IMR-90 (cell line): ENCODE measurements at regions not wholly inside any gene's neighbourhood (a gene's known extent, or its start where the extent isn't known, plus 50 kb on each side); places are given as distances from the start of the nearest gene placed in this dataset.

Experiments
- ATAC-seq: fragments of 200-7000 bp; cut with Tn5 transposase; 2 replicates; pipeline ENCODE4 v1.9.1; 2020; ENCODE audit warnings: low read depth, mild to moderate bottlenecking, moderate library complexity
- BruUV-seq: library from RNA; stranded (reverse); fragments of 400-500 nt; replicated peaks from 2 replicates; lab custom pipeline; 2021; lab: Mats Ljungman, UMichigan
- CTCF ChIA-PET: fragments of 300-600 bp; formaldehyde crosslinking; extraction: SDS; loops from one replicate; lab custom pipeline; 2021; ENCODE audit warnings: antibody characterized with exemption; lab: Yijun Ruan, JAX
- POLR2A ChIA-PET: fragments of 300-600 bp; sonication (Branson Sonifier 250); formaldehyde crosslinking; loops from one replicate; lab custom pipeline; 2022; ENCODE audit warnings: antibody characterized with exemption; ENCODE audit not compliant: unreplicated experiment; lab: Charles Lee
- DNase-seq: peaks from one replicate; pipeline ENCODE4 v3.0.0; 2013
- H2AFZ ChIP-seq: replicated peaks from 2 replicates; pipeline ENCODE3; 2013; ENCODE audit warnings: low read length, mild to moderate bottlenecking; ENCODE audit not compliant: poor library complexity
- H2AK5ac ChIP-seq: 2 replicates; pipeline ENCODE4 v1.6.1; 2013; ENCODE audit warnings: low read depth, low read length, inconsistent platforms
- H2AK9ac ChIP-seq: replicated peaks from 2 replicates; pipeline ENCODE3; 2013; ENCODE audit warnings: mild to moderate bottlenecking, low read depth, low read length, moderate library complexity; ENCODE audit not compliant: poor library complexity
- H2BK120ac ChIP-seq: 2 replicates; pipeline ENCODE4 v1.6.1; 2013; ENCODE audit warnings: low read depth, low read length, inconsistent platforms
- H2BK15ac ChIP-seq: 3 replicates; pipeline ENCODE4 v1.6.1; 2013; ENCODE audit warnings: low read depth, low read length, inconsistent platforms
- H2BK20ac ChIP-seq: 2 replicates; pipeline ENCODE4 v1.6.1; 2013; ENCODE audit warnings: low read depth, mild to moderate bottlenecking, inconsistent platforms, low read length, moderate library complexity
- H2BK5ac ChIP-seq: 2 replicates; pipeline ENCODE4 v1.6.1; 2013; ENCODE audit warnings: mild to moderate bottlenecking, low read depth, low read length, inconsistent platforms; ENCODE audit not compliant: poor library complexity, severe bottlenecking
- H3K14ac ChIP-seq: replicated peaks from 2 replicates; pipeline ENCODE4 v1.6.1; 2013; ENCODE audit warnings: low read depth, low read length, inconsistent platforms
- H3K18ac ChIP-seq: 2 replicates; pipeline ENCODE4 v1.6.1; 2013; ENCODE audit warnings: low read depth, low read length, control low read depth
- H3K23ac ChIP-seq: 2 replicates; pipeline ENCODE4 v1.6.1; 2013; ENCODE audit warnings: low read depth, low read length, inconsistent platforms
- H3K27ac ChIP-seq: 2 replicates; pipeline ENCODE4 v1.5.1; 2013; ENCODE audit warnings: mild to moderate bottlenecking, control low read depth, low read length; ENCODE audit not compliant: insufficient read depth
- H3K27me3 ChIP-seq: 2 replicates; pipeline ENCODE4 v1.6.1; 2013; ENCODE audit warnings: low read length; ENCODE audit not compliant: control insufficient read depth, insufficient read depth
- H3K36me3 ChIP-seq: 2 replicates; pipeline ENCODE4 v1.6.1; 2013; ENCODE audit warnings: low read length, mixed read lengths; ENCODE audit not compliant: control insufficient read depth, insufficient read depth
- H3K4ac ChIP-seq: 2 replicates; pipeline ENCODE4 v1.6.1; 2013; ENCODE audit warnings: low read depth, low read length, inconsistent platforms
- H3K4me1 ChIP-seq: 2 replicates; pipeline ENCODE4 v1.6.1; 2013; ENCODE audit warnings: low read length, mixed read lengths; ENCODE audit not compliant: control insufficient read depth, insufficient read depth
- H3K4me2 ChIP-seq: 2 replicates; pipeline ENCODE4 v1.6.1; 2013; ENCODE audit warnings: low read depth, mild to moderate bottlenecking, control low read depth, low read length, moderate library complexity
- H3K4me3 ChIP-seq: 2 replicates; pipeline ENCODE4 v1.5.1; 2013; ENCODE audit warnings: low read depth, mild to moderate bottlenecking, control low read depth, low read length, moderate library complexity; ENCODE audit not compliant: insufficient read depth
- H3K56ac ChIP-seq: 2 replicates; pipeline ENCODE4 v1.6.1; 2013; ENCODE audit warnings: low read length, inconsistent platforms; ENCODE audit not compliant: insufficient read depth; ENCODE audit errors: extremely low read depth
- H3K79me1 ChIP-seq, 2 experiments: 2 replicates each; pipeline ENCODE4 v1.6.1; 2013; ENCODE audit warnings: low read length in 2 of 2, inconsistent platforms in 1 of 2, low read depth in 1 of 2
- H3K9ac ChIP-seq: 2 replicates; pipeline ENCODE4 v1.6.1; 2013; ENCODE audit warnings: low read depth, low read length, control low read depth
- H3K9me1 ChIP-seq: 2 replicates; pipeline ENCODE4 v1.6.1; 2013; ENCODE audit warnings: low read length, inconsistent platforms; ENCODE audit not compliant: insufficient read depth
- H3K9me3 ChIP-seq: 2 replicates; pipeline ENCODE4 v1.6.1; 2013; ENCODE audit warnings: low read length; ENCODE audit not compliant: control insufficient read depth, insufficient read depth
- H4K20me1 ChIP-seq: 2 replicates; pipeline ENCODE4 v1.6.1; 2013; ENCODE audit warnings: low read length, inconsistent platforms; ENCODE audit not compliant: insufficient read depth
- H4K5ac ChIP-seq: 2 replicates; pipeline ENCODE4 v1.6.1; 2013; ENCODE audit warnings: mild to moderate bottlenecking, low read depth, low read length, control low read depth
- H4K8ac ChIP-seq, 2 experiments: 2 replicates each; pipeline ENCODE4 v1.6.1; 2013; ENCODE audit warnings: low read depth in 2 of 2, low read length in 2 of 2, control low read depth in 1 of 2, inconsistent platforms in 1 of 2
- H4K91ac ChIP-seq: 2 replicates; pipeline ENCODE4 v1.6.1; 2013; ENCODE audit warnings: low read depth, low read length, inconsistent platforms; ENCODE audit not compliant: insufficient read depth
- CEBPB ChIP-seq: IDR thresholded peaks from 2 replicates; pipeline ENCODE4 v1.6.1; 2012; ENCODE audit warnings: low read depth, low read length, improper control_type of control experiment
- CHD1 ChIP-seq: IDR thresholded peaks from 2 replicates; pipeline ENCODE4 v1.6.1; 2012; ENCODE audit warnings: low read depth, low read length, improper control_type of control experiment
- MXI1 ChIP-seq: IDR thresholded peaks from 2 replicates; pipeline ENCODE4 v1.6.1; 2012; ENCODE audit warnings: low read depth, mild to moderate bottlenecking, low read length, moderate library complexity, borderline replicate concordance
- NFE2L2 ChIP-seq: fragments of 150-350 bp; IDR thresholded peaks from 2 replicates; pipeline ENCODE4 v1.6.1; 2016; ENCODE audit warnings: low read depth, mild to moderate bottlenecking, low read length
- RCOR1 ChIP-seq: IDR thresholded peaks from 2 replicates; pipeline ENCODE4 v1.6.1; 2012; ENCODE audit warnings: mild to moderate bottlenecking, low read length, improper control_type of control experiment; ENCODE audit not compliant: insufficient replicate concordance
- WGBS, 2 experiments: methylation state at CpG; one replicate each; pipeline versions ENCODE4 v1.1.5 to v1.1.7; 2013; ENCODE audit warnings: missing lambda C conversion rate in 2 of 2; ENCODE audit not compliant: insufficient read length in 1 of 2; ENCODE audit errors: extremely low coverage in 2 of 2; 5-methylcytosine and 5-hydroxymethylcytosine counted together
- dilution Hi-C: fragments of 300-500 bp; cut with HindIII; formaldehyde crosslinking; loops from one replicate; pipeline ENCODE4 v1.14.3; 2018; ENCODE audit warnings: low sequenced_read_pairs; ENCODE audit not compliant: unreplicated experiment
- in situ Hi-C: fragments of 300-500 bp; cut with MboI; formaldehyde crosslinking; loops from 3 replicates; pipeline ENCODE4 v1.14.3; 2019; ENCODE audit warnings: low sequenced_read_pairs, inconsistent platforms, mixed read lengths
- intact Hi-C: fragments of 100-400 bp; cut with micrococcal nuclease; formaldehyde crosslinking; loops from 2 replicates; pipeline ENCODE4 v1.10.0; 2022
- TF ChIP-seq, protein P1 (sequence below): fragments of 150-350 bp; IDR thresholded peaks from 2 replicates; pipeline ENCODE4 v1.6.1; 2016; ENCODE audit warnings: low read depth, mild to moderate bottlenecking, low read length, moderate library complexity, borderline replicate concordance

DNA sequence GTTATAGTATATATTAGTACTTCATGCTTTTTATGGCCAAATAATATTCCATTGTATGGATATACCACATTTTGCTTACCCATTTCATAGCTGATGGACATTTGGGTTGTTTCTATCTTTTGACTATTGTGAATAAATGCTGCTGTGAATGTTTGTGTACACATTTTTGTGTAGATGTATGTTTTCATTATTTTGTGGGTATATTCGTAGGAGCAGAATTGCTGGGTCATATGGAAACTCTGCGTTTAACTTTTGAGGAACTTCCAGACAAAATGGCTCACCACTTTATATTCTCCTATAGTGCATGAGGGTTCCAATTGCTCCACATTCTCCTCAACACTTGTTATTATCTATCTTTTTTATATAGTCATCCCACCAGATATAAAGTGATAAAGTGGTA is 88.6 kb downstream of the CCT6B start:
- intact Hi-C loops, result no loop called here

More for the DNA sequence above, 88.6 kb downstream of the CCT6B start:
- no peak overlapping the region for H3K9ac ChIP-seq
- H4K8ac ChIP-seq, result no peak overlapping the region
- ChIA-PET POLR2A (no interaction called here), CTCF (no interaction called here)
- H3K4me1 ChIP-seq, result no peaks in the 10 kb centered on the region
- in situ Hi-C loops (no loop called here), dilution Hi-C loops (no loop called here)
- H3K18ac ChIP-seq, result no peak overlapping the region
- H2BK120ac ChIP-seq, result no peak overlapping the region
- no peaks in the 10 kb centered on the region for H3K9me1 ChIP-seq
- H3K36me3 ChIP-seq, result no peaks in the 10 kb centered on the region
- H4K20me1 ChIP-seq, result no peaks in the 10 kb centered on the region
- no peaks in the 10 kb centered on the region for H3K79me1 ChIP-seq
- ATAC-seq (no peak), DNase-seq (no peak)
- H3K4ac ChIP-seq, result no peak overlapping the region
- H2AFZ ChIP-seq, result no peak overlapping the region
- no peaks in the 10 kb centered on the region for H3K9me3 ChIP-seq
- no peak overlapping the region for H3K56ac ChIP-seq
- H3K4me3 ChIP-seq, result no peak overlapping the region
- no TSS peak for BruUV-seq
- no peak overlapping the region for H4K5ac ChIP-seq
- no peak overlapping the region for H3K14ac ChIP-seq
- H3K27me3 ChIP-seq, result no peaks in the 10 kb centered on the region
- no peak overlapping the region for H3K4me2 ChIP-seq
- H2BK20ac ChIP-seq, result no peak overlapping the region
- H3K23ac ChIP-seq, result no peak overlapping the region
- H2AK5ac ChIP-seq, result no peak overlapping the region
- H2AK9ac ChIP-seq, result no peak overlapping the region
- no peak overlapping the region for H3K27ac ChIP-seq
- H2BK15ac ChIP-seq, result no peak overlapping the region
- no CpG with 5 or more reads among the region's 2 CpGs for WGBS, 2 experiments
- TF ChIP-seq NFE2L2, result no peak
- TF ChIP-seq MXI1, result no peak
- no peak for TF ChIP-seq RCOR1
- TF ChIP-seq, protein P1, sequence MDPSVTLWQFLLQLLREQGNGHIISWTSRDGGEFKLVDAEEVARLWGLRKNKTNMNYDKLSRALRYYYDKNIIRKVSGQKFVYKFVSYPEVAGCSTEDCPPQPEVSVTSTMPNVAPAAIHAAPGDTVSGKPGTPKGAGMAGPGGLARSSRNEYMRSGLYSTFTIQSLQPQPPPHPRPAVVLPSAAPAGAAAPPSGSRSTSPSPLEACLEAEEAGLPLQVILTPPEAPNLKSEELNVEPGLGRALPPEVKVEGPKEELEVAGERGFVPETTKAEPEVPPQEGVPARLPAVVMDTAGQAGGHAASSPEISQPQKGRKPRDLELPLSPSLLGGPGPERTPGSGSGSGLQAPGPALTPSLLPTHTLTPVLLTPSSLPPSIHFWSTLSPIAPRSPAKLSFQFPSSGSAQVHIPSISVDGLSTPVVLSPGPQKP, result no peak
- no peak for TF ChIP-seq CEBPB
- no peak for TF ChIP-seq CHD1
- no peak overlapping the region for H2BK5ac ChIP-seq
- no peak overlapping the region for H4K91ac ChIP-seq
